GM19452 (cell line): ENCODE measurements at regions not wholly inside any gene's neighbourhood (a gene's known extent, or its start where the extent isn't known, plus 50 kb on each side); places are given as distances from the start of the nearest gene placed in this dataset.
"Not testable (repeated sequence)": the region's sequence is repeated elsewhere in the genome, so short reads cannot be mapped to it uniquely, and the experiment has no call there.

Source experiments
- ATAC-seq: cut with Tn5 transposase; IDR thresholded peaks from one replicate; pipeline ENCODE4 v1.9.1; 2021; ENCODE audit not compliant: unreplicated experiment

GRCh38 chr11:23797624-23798419 lies 699.0 kb upstream of the LUZP2 start:
- no peak for ATAC-seq

GRCh38 chr11:23834306-23834705 lies 662.5 kb upstream of the LUZP2 start:
- not testable (repeated sequence) for ATAC-seq

GRCh38 chr11:23836981-23837380 lies 659.9 kb upstream of the LUZP2 start:
- no peak for ATAC-seq

- ATAC-seq = no peak
Observed at GRCh38 chr11:23840872-23841271, 656.0 kb upstream of the LUZP2 start.

GRCh38 chr11:23846902-23847422 lies 649.9 kb upstream of the LUZP2 start:
- no peak for ATAC-seq

GRCh38 chr11:23851216-23851615 lies 645.6 kb upstream of the LUZP2 start:
- no peak for ATAC-seq

GRCh38 chr11:23856654-23857053 lies 640.2 kb upstream of the LUZP2 start:
- no peak for ATAC-seq

GRCh38 chr11:23859087-23859486 lies 637.8 kb upstream of the LUZP2 start:
- no peak for ATAC-seq

GRCh38 chr11:23861615-23862014 lies 635.2 kb upstream of the LUZP2 start:
- no peak for ATAC-seq

GRCh38 chr11:23865341-23865975 lies 631.4 kb upstream of the LUZP2 start:
- ATAC-seq = no peak

- no peak for ATAC-seq
Observed at GRCh38 chr11:23866641-23867040, 630.2 kb upstream of the LUZP2 start.

GRCh38 chr11:23869671-23870070 lies 627.2 kb upstream of the LUZP2 start:
- no peak for ATAC-seq

GRCh38 chr11:23873406-23873805 lies 623.4 kb upstream of the LUZP2 start:
- no peak for ATAC-seq

GRCh38 chr11:23875176-23875850 lies 621.5 kb upstream of the LUZP2 start:
- ATAC-seq = no peak

- not testable (repeated sequence) for ATAC-seq
Observed at GRCh38 chr11:23883426-23884048, 613.3 kb upstream of the LUZP2 start.

GRCh38 chr11:23884341-23884740 lies 612.5 kb upstream of the LUZP2 start:
- ATAC-seq = no peak

- ATAC-seq = no peak
Observed at GRCh38 chr11:23885801-23886200, 611.1 kb upstream of the LUZP2 start.

GRCh38 chr11:23887122-23887521 lies 609.7 kb upstream of the LUZP2 start:
- not testable (repeated sequence) for ATAC-seq

GRCh38 chr11:23893126-23893525 lies 603.7 kb upstream of the LUZP2 start:
- ATAC-seq = no peak

- ATAC-seq = no peak
Observed at GRCh38 chr11:23897453-23898286, 599.2 kb upstream of the LUZP2 start.
